NCI-H69 (cell line): ENCODE measurements at regions not wholly inside any gene's neighbourhood (a gene's known extent, or its start where the extent isn't known, plus 50 kb on each side); places are given as distances from the start of the nearest gene placed in this dataset.
"Not testable (repeated sequence)": the region's sequence is repeated elsewhere in the genome, so short reads cannot be mapped to it uniquely, and the experiment has no call there.

Experiments used
- DNase-seq: peaks from one replicate; lab custom pipeline; 2025; lab: John Stamatoyannopoulos, UW

- DNase-seq = no peak
Observed at GRCh38 chr12:13440844-13441243, 244.3 kb downstream of the EMP1 start.

DNA sequence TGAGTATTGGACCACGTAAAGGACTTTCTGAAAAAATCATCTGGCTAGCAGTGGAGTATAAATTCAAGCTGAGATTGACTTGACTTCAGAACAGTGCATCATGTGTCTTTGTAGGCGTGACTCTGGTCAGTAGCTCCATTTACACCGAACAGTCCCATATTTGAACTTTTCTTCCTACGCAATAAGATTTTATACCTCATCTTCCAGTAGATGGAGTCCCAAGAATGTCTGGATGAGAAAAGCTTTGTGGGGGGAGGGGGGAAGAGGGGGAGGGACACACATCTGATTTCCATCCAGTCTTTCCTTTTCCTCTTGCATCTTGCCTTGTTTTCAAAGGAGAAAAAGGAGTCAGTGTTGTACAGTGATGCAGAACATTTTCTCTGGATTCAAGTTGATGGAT is 241.0 kb downstream of the EMP1 start:
- no peak for DNase-seq

- DNase-seq = no peak
Observed at GRCh38 chr12:13436696-13437391, 240.3 kb downstream of the EMP1 start.

- peak; percentile 16 for DNase-seq
Observed at GRCh38 chr12:13436182-13436581, 239.7 kb downstream of the EMP1 start.

DNA sequence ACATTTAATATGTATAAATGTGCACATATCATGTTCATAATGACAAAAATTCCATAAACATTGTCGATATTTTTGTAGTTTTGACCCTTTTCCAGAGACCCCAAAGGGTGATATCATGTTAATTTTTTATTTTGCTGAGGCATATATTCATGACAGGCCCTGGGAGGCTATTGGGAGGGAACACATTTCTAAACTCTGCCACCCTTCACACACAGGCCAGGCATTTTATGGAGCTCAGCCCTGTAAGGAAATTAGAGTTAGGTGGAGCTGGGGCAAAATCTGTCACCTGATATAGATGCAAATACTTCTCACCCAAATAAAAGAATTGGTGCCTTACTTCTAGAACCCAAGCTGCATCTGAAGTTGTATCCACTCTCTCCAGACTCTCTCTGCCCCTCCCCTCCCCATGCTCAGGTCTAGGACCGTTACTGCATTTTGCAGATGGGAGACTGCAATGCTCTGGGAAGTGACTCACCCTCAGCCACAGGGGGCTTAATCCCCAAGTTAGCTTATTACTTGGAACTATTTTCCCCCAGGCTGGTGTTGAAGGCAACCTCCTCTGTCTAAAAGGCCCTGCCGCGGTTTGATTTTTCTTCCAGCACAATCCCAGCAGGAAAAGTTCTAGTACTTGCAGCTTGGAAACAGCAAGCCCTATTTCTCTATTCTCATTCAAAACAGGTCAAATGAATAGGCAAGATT is 238.9 kb downstream of the EMP1 start:
- DNase-seq = peak; percentile 10

DNA sequence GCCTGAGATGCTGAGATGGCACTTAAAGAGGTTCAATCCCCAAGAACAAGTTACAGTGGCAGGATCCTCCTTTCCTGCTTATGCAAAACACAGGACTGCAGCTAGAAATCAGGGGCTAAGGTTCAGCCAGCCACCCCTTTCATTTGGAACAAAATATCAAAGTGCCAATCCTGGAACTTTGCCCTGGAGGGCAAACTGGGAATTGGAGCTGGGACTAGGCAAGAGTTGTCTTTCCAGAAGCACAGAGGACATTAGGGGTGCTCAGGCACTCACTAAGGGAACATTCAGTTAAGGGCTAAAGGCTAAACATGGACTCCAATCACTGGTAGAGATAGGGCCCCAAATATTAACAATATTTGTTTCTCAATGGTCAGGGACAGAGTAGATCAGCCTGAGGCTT is 237.2 kb downstream of the EMP1 start:
- DNase-seq = no peak

DNA sequence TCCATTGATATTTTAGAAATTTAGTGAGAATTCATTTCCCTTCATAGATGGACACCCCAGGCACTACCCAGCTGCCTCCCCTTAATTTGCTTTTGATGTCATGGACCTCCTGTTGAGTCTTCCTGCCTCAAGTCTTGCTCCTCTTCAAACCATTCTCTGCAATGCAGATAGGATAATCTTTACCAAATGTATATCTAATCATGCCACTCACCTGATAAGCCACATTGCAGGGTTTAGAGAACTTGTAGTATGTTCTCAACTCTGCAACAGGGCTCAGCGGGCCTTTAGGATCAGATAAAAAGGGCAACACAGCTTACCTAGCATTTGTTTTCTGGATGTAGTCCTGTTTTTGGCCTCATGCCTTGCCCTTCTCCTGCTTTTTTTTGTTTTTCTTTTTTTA is 234.5 kb downstream of the EMP1 start:
- DNase-seq = no peak

GRCh38 chr12:13428538-13429265 is 232.2 kb downstream of the EMP1 start:
- peak; percentile 78 for DNase-seq

- DNase-seq = no peak
Observed at GRCh38 chr12:13425766-13426165, 229.2 kb downstream of the EMP1 start.

- no peak for DNase-seq
Observed at GRCh38 chr12:13422291-13422690, 225.8 kb downstream of the EMP1 start.

GRCh38 chr12:13417516-13417915 is 221.0 kb downstream of the EMP1 start:
- DNase-seq = no peak

- DNase-seq = no peak
Observed at GRCh38 chr12:13411287-13411686, 214.8 kb downstream of the EMP1 start.

DNA sequence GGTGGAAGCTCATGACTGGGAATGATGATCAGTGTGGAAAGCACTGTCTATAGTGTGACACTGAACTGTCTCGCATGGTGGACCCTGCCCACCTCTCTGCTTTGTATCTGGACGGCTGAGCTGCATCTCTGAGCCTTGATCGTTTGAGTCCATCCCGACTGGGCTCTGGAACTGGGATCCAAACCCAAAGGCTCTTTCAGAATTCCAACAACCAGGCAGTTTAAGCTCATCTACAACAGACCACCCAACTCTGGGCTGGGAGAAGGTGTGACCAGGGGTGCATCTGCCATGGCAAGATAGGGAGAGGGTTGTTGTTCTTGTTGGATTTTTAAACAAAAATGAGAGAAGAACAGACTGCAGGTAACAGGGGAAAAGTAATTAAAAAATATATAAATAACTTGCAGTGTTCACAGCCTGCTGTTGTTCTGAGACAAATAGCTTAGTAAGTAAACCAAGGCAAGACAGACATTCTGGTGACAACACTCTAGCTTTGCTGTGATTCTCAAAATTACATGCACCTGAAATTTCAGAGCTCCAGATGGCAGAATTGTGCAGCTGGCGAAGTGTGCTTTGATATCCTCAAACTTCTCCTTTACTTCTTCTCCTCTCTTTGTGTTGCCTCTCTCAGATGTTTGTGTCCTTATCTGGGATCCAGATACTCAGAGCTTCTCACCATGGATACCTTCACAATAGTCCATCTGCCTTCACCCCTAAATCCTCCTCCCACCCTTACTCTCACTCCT is 209.6 kb downstream of the EMP1 start:
- DNase-seq = no peak

DNA sequence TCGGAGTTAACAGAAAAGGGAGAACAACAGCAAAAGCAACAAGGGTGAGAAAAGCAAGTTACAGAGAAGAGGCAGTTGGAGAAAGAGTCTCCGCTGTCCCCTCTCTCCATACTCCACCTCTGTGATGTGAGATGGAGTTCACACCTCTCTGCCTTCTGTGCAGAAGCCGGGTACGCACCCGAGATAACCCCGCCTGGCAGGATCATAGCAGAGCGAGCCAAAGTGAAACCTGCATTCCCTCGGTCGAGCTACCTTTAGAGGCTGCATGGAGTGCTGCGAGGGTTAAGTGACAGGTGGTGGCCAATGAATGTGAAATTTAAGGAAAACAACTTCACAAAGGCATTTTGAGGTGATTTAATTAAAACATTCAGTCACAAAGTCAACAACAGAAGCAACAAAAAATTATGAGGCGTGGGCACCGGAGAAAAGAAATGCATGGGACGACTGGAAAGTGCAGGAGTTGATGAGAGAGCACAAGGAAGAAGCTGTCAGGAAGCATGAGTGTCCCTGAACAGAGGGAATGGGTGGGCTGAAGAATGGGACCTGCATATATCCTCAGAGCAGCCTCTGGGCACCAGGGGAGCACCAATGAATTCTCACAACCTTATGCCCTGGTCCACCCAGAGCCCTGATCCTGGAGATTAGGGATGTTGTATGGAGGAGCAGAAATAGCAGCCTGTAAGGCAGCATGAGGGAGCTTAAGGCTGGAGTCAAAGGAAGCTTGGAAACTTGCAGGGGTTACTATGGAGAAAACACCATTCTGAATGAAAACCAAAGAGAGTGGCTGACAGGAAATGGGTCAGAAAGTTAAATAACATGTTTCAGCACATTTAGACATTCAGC is 208.3 kb downstream of the EMP1 start:
- DNase-seq = peak; percentile 5

GRCh38 chr12:13404111-13404628 is 207.6 kb downstream of the EMP1 start:
- no peak for DNase-seq

DNA sequence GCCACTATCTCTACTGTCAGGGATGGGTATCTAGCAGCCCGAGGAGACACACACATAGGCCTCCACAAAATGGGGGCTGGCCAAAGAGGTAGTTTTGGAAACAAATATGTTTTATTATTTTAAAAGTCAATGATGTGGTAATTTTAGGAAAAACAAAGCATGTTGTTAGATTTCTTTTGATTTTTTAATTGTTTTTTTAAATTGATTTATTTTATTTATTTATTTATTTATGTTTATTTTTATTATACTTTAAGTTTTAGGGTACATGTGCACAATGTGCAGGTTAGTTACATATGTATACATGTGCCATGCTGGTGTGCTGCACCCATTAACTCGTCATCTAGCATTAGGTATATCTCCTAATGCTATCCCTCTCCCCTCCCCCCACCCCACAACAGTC is 194.8 kb downstream of the EMP1 start:
- DNase-seq = not testable (repeated sequence)

DNA sequence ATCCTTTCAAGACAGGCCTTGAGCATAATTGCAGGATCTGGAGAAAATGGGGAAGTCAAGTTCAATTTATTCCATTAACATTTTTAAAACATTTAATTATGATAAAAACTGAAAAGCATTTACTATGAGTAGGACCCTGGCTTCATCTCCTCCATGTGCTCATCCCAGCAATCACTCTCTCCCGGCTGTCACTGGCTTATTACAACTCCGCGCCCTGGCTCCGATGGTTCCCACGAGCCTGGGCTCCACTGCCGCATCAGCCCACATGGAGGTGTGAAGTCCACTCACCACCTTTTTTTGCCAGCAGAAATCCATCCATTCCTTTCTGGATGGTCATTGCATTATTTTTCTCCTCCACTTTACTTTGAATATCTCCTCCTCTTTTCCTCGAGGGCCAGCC is 194.4 kb downstream of the EMP1 start:
- no peak for DNase-seq

DNA sequence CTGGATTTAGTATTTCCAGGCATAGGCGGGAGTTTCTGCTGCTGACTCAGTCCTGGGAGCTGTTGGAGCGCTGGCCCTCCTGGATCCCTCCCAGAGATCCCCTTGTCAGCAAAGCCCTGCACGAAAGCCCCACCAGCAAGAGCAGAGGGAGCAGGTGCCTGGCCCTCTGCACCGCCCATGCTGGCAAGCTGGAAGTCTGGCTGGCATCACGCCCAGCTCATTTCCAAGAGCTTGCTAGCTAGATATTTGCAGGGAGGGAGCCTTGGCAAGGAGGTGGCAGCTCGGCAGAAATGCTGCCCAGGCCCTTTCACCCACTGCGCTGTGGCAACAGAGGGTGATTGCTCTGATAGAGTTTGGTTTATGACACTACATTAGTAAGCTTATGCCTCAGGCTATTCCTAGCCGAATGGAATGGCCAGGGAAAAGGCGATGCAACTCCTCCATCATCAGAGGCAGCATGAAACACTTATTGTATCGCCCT is 193.9 kb downstream of the EMP1 start:
- peak; percentile 95 for DNase-seq

- DNase-seq = peak; percentile 14
Observed at GRCh38 chr12:13387101-13387500, 190.6 kb downstream of the EMP1 start.

- DNase-seq = peak; percentile 54
Observed at GRCh38 chr12:13386323-13387039, 190.0 kb downstream of the EMP1 start.
